Glutamatergic neuron (in vitro differentiated cells): ENCODE measurements at regions not wholly inside any gene's neighbourhood (a gene's known extent, or its start where the extent isn't known, plus 50 kb on each side); places are given as distances from the start of the nearest gene placed in this dataset.

Experiments used
- DNase-seq: peaks from one replicate; pipeline ENCODE4 v3.0.0; 2022
- H3K27ac Mint-ChIP-seq: one replicate; pipeline ENCODE4 v1.8.0; 2020; ENCODE audit warnings: mild to moderate bottlenecking, mixed read lengths, inconsistent platforms; ENCODE audit not compliant: unreplicated experiment
- H3K27me3 Mint-ChIP-seq: one replicate; pipeline ENCODE4 v1.8.0; 2020; ENCODE audit warnings: mild to moderate bottlenecking, moderate library complexity, mixed read lengths, inconsistent platforms; ENCODE audit not compliant: unreplicated experiment
- H3K36me3 Mint-ChIP-seq: one replicate; pipeline ENCODE4 v1.8.0; 2020; ENCODE audit warnings: mild to moderate bottlenecking, mixed read lengths, inconsistent platforms; ENCODE audit not compliant: unreplicated experiment
- H3K4me1 Mint-ChIP-seq: one replicate; pipeline ENCODE4 v1.8.0; 2020; ENCODE audit warnings: mild to moderate bottlenecking, low read depth, mixed read lengths, inconsistent platforms; ENCODE audit not compliant: unreplicated experiment
- H3K4me3 Mint-ChIP-seq: one replicate; pipeline ENCODE4 v1.8.0; 2020; ENCODE audit warnings: mild to moderate bottlenecking, mixed read lengths, inconsistent platforms; ENCODE audit not compliant: unreplicated experiment
- H3K9me3 Mint-ChIP-seq: one replicate; pipeline ENCODE4 v1.8.0; 2020; ENCODE audit warnings: mild to moderate bottlenecking, moderate library complexity, mixed read lengths, inconsistent platforms; ENCODE audit not compliant: unreplicated experiment
- CTCF ChIP-seq: fragments of 200-600 bp; sonication (generic); IDR thresholded peaks from one replicate; pipeline ENCODE4 v1.5.0; 2021; ENCODE audit not compliant: partially characterized antibody, unreplicated experiment

GRCh38 chr21:18899261-18899660, 495.7 kb upstream of the TMPRSS15 start:
- Mint-ChIP-seq H3K4me3 (no peak overlapping the region), H3K36me3 (no peaks in the 10 kb centered on the region), H3K27ac (no peak overlapping the region), H3K27me3 (peaks cover 2% of the 10 kb centered on the region), H3K4me1 (no peaks in the 10 kb centered on the region), H3K9me3 (no peaks in the 10 kb centered on the region)
- no peak for TF ChIP-seq CTCF
- no peak for DNase-seq

- no peak overlapping the region for H3K27ac Mint-ChIP-seq
- no peak for TF ChIP-seq CTCF
- H3K27me3 Mint-ChIP-seq, result peaks cover 1% of the 10 kb centered on the region
- H3K4me3 Mint-ChIP-seq, result no peak overlapping the region
- no peaks in the 10 kb centered on the region for H3K4me1 Mint-ChIP-seq
- H3K9me3 Mint-ChIP-seq, result no peaks in the 10 kb centered on the region
- DNase-seq, result no peak
- H3K36me3 Mint-ChIP-seq, result no peaks in the 10 kb centered on the region
These were observed 499.1 kb upstream of the TMPRSS15 start for GRCh38 chr21:18902660-18903059.

GRCh38 chr21:18907076-18907475, 503.5 kb upstream of the TMPRSS15 start:
- H3K27me3 Mint-ChIP-seq, result no peaks in the 10 kb centered on the region
- H3K36me3 Mint-ChIP-seq, result peaks cover 11% of the 10 kb centered on the region
- no peaks in the 10 kb centered on the region for H3K4me1 Mint-ChIP-seq
- no peak for DNase-seq
- TF ChIP-seq CTCF, result no peak
- H3K4me3 Mint-ChIP-seq, result no peak overlapping the region
- peaks cover 5% of the 10 kb centered on the region for H3K9me3 Mint-ChIP-seq
- H3K27ac Mint-ChIP-seq, result no peak overlapping the region

- Mint-ChIP-seq H3K4me1 (no peaks in the 10 kb centered on the region), H3K4me3 (no peak overlapping the region), H3K9me3 (peaks cover 8% of the 10 kb centered on the region), H3K27me3 (no peaks in the 10 kb centered on the region), H3K36me3 (peaks cover 14% of the 10 kb centered on the region), H3K27ac (no peak overlapping the region)
- no peak for TF ChIP-seq CTCF
- no peak for DNase-seq
These were observed 505.1 kb upstream of the TMPRSS15 start for GRCh38 chr21:18908641-18909040.

GRCh38 chr21:18913914-18914313, 510.3 kb upstream of the TMPRSS15 start:
- H3K4me3 Mint-ChIP-seq, result no peak overlapping the region
- peaks cover 9% of the 10 kb centered on the region for H3K9me3 Mint-ChIP-seq
- peaks cover 14% of the 10 kb centered on the region for H3K36me3 Mint-ChIP-seq
- no peak for DNase-seq
- no peaks in the 10 kb centered on the region for H3K27me3 Mint-ChIP-seq
- H3K4me1 Mint-ChIP-seq, result no peaks in the 10 kb centered on the region
- no peak for TF ChIP-seq CTCF
- no peak overlapping the region for H3K27ac Mint-ChIP-seq
